HCT116 (cell line): ENCODE measurements at regions not wholly inside any gene's neighbourhood (a gene's known extent, or its start where the extent isn't known, plus 50 kb on each side); places are given as distances from the start of the nearest gene placed in this dataset.

Source experiments
- ATAC-seq: fragments of 200-7000 bp; cut with Tn5 transposase; 2 replicates; pipeline ENCODE4 v1.9.1; 2020; ENCODE audit warnings: mild to moderate bottlenecking, moderate library complexity
- BruUV-seq: library from RNA; stranded (reverse); fragments of 400-500 nt; replicated peaks from 2 replicates; lab custom pipeline; 2021; lab: Mats Ljungman, UMichigan
- CTCF ChIA-PET: fragments of 300-600 bp; sonication (Branson Sonifier 250); formaldehyde crosslinking; loops from one replicate; lab custom pipeline; 2021; ENCODE audit warnings: antibody characterized with exemption; lab: Charles Lee
- POLR2A ChIA-PET: fragments of 300-600, 350-600 bp; sonication (Branson Sonifier 250); formaldehyde crosslinking; loops from one replicate; lab custom pipeline; 2021; ENCODE audit warnings: antibody characterized with exemption; lab: Charles Lee
- RAD21 ChIA-PET, 2 experiments: fragments of 300-600 bp; sonication (Branson Sonifier 250); formaldehyde crosslinking; loops; one replicate each; lab custom pipeline; 2023; ENCODE audit warnings: low total read pairs in 2 of 2; ENCODE audit not compliant: uncharacterized antibody in 2 of 2, unreplicated experiment in 2 of 2, low non-redundant PET in 1 of 2; lab: Charles Lee
- DNase-seq: peaks from one replicate; pipeline ENCODE4 v3.0.0-alpha.2; 2010; ENCODE audit warnings: low read depth, low spot score
- H2AFZ ChIP-seq: fragments of 200-600 bp; shearing (Covaris generic), sonication (generic); 2 replicates; pipeline ENCODE4 v1.6.1; 2017; ENCODE audit warnings: low read depth, mixed run types, mixed read lengths, antibody characterized with exemption, low read length; ENCODE audit not compliant: poor library complexity, severe bottlenecking
- H3K27ac ChIP-seq: 2 replicates; pipeline ENCODE4 v1.5.1; 2012; ENCODE audit warnings: low read depth, low read length
- H3K27me3 ChIP-seq: fragments of 200-600 bp; sonication (generic); 2 replicates; pipeline ENCODE4 v1.6.1; 2016; ENCODE audit warnings: mixed run types, low read length, mixed read lengths; ENCODE audit not compliant: insufficient read depth
- H3K36me3 ChIP-seq, 2 experiments: fragments of 200-500 bp in 1 of 2; fragments of 200-600 bp in 1 of 2; sonication (Bioruptor generic) in 1 of 2; sonication (generic) in 1 of 2; 2 replicates each; pipeline versions ENCODE4 v1.5.1 to v1.6.1; 2014 to 2016; ENCODE audit warnings: low read length in 2 of 2, inconsistent platforms in 1 of 2, mixed read lengths in 1 of 2, mixed run types in 1 of 2; ENCODE audit not compliant: insufficient read depth in 2 of 2, control insufficient read depth in 1 of 2
- H3K4me1 ChIP-seq, 2 experiments: fragments of 200-600 bp in 1 of 2; sonication (generic) in 1 of 2; 2 replicates each; pipeline versions ENCODE4 v1.5.1 to v1.6.1; 2012 to 2017; ENCODE audit warnings: low read length in 2 of 2, inconsistent platforms in 1 of 2, mild to moderate bottlenecking in 1 of 2, mixed read lengths in 1 of 2, mixed run types in 1 of 2, moderate library complexity in 1 of 2; ENCODE audit not compliant: insufficient read depth in 2 of 2, control insufficient read depth in 1 of 2
- H3K4me2 ChIP-seq: fragments of 200-600 bp; sonication (generic); 2 replicates; pipeline ENCODE4 v1.6.1; 2017; ENCODE audit warnings: mixed run types, low read length, mixed read lengths
- H3K4me3 ChIP-seq, 2 experiments: fragments of 200-600 bp in 1 of 2; sonication (generic) in 1 of 2; replicated peaks in 1 of 2; 2 replicates each; pipeline ENCODE4 v1.5.1; 2011 to 2016; ENCODE audit warnings: low read length in 2 of 2, control low read depth in 1 of 2, low read depth in 1 of 2, mild to moderate bottlenecking in 1 of 2, mixed read lengths in 1 of 2, mixed run types in 1 of 2
- H3K79me2 ChIP-seq: fragments of 200-600 bp; sonication (generic); 2 replicates; pipeline ENCODE4 v1.6.1; 2017; ENCODE audit warnings: mild to moderate bottlenecking, mixed run types, low read length, moderate library complexity, mixed read lengths; ENCODE audit not compliant: insufficient read depth
- H3K9ac ChIP-seq: fragments of 200-600 bp; sonication (generic); 2 replicates; pipeline ENCODE4 v1.6.1; 2016; ENCODE audit warnings: low read length, mixed read lengths
- H3K9me2 ChIP-seq: fragments of 200-600 bp; sonication (generic), shearing (Covaris generic); 2 replicates; pipeline ENCODE4 v1.6.1; 2017; ENCODE audit warnings: mixed run types, mild to moderate bottlenecking, moderate library complexity; ENCODE audit not compliant: insufficient read depth
- H3K9me3 ChIP-seq, 2 experiments: fragments of 200-500 bp in 1 of 2; fragments of 200-600 bp in 1 of 2; sonication (Bioruptor generic) in 1 of 2; sonication (generic) in 1 of 2; 2 replicates each; pipeline ENCODE4 v1.6.1; 2014 to 2017; ENCODE audit warnings: low read length in 2 of 2, mixed read lengths in 2 of 2, inconsistent platforms in 1 of 2, low read depth in 1 of 2, mild to moderate bottlenecking in 1 of 2, mixed run types in 1 of 2, moderate library complexity in 1 of 2; ENCODE audit not compliant: control insufficient read depth in 1 of 2, insufficient read depth in 1 of 2
- H4K20me1 ChIP-seq: fragments of 200-600 bp; sonication (generic), shearing (Covaris generic); 2 replicates; pipeline ENCODE4 v1.6.1; 2017; ENCODE audit warnings: mixed run types, mild to moderate bottlenecking, moderate library complexity; ENCODE audit not compliant: insufficient read depth
- CBX3 ChIP-seq: IDR thresholded peaks from 2 replicates; pipeline ENCODE4 v1.6.1; 2012; ENCODE audit warnings: low read depth
- CEBPB ChIP-seq: IDR thresholded peaks from 2 replicates; pipeline ENCODE4 v1.6.1; 2012; ENCODE audit warnings: low read depth
- ELF1 ChIP-seq: IDR thresholded peaks from 2 replicates; pipeline ENCODE4 v1.6.1; 2012; ENCODE audit warnings: low read depth, borderline replicate concordance
- EZH2 ChIP-seq: fragments of 200-600 bp; sonication (generic); IDR thresholded peaks from 2 replicates; pipeline ENCODE4 v1.6.1; 2017; ENCODE audit warnings: antibody characterized with exemption, mixed run types
- FOSL1 ChIP-seq: IDR thresholded peaks from 2 replicates; pipeline ENCODE4 v1.6.1; 2012; ENCODE audit warnings: low read depth
- TCF7L2 ChIP-seq: IDR thresholded peaks from 2 replicates; pipeline ENCODE4 v1.7.0; 2011; ENCODE audit warnings: borderline replicate concordance, inconsistent platforms; ENCODE audit not compliant: insufficient read depth, insufficient read length; ENCODE audit errors: extremely low read depth
- YY1 ChIP-seq: IDR thresholded peaks from 2 replicates; pipeline ENCODE4 v1.6.1; 2011; ENCODE audit warnings: low read length, low read depth, moderate library complexity, mild to moderate bottlenecking; ENCODE audit not compliant: insufficient replicate concordance; ENCODE audit errors: extremely low read depth
- ZNF274 ChIP-seq: fragments of 200-500 bp; sonication (Bioruptor generic); IDR thresholded peaks from 2 replicates; pipeline ENCODE4 v1.6.1; 2014; ENCODE audit warnings: mild to moderate bottlenecking, low read depth, low read length, inconsistent platforms
- intact Hi-C: fragments of 100-400 bp; cut with micrococcal nuclease; formaldehyde crosslinking; loops from 2 replicates; pipeline ENCODE4 v1.10.0; 2022
- TF ChIP-seq, protein P1 (sequence below), 3 experiments: fragments of 200-600 bp in 1 of 3; sonication (generic) in 1 of 3; IDR thresholded peaks in 2 of 3; conservative IDR thresholded peaks in 1 of 3; 2 replicates each; pipeline ENCODE4 v1.5.1; 2012 to 2017; ENCODE audit warnings: low read depth in 2 of 3, low read length in 2 of 3, antibody characterized with exemption in 1 of 3, borderline replicate concordance in 1 of 3, control low read depth in 1 of 3, mild to moderate bottlenecking in 1 of 3, mixed read lengths in 1 of 3, mixed run types in 1 of 3, moderate library complexity in 1 of 3; ENCODE audit not compliant: insufficient read depth in 1 of 3

DNA sequence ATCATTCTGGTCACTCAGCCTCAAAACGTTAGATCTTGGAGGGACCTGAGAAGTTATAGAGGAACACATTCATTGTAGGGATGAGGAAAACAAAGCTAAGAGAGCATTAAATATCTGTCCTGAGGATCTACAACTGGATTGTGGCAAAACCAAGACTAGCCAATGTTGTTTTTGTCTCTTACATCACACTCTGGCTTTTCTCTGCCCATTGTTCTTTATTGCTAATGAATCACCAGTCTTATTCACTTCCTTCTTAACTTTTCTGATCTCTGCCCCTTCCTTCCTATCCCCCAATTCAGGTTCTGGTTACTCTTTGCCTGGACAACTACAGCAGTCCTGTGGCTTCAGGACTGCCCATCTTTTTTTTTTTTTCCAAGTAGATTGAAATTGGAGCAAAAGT, 57.0 kb upstream of the PREP start:
- Histone ChIP-seq H3K36me3 (no peaks in the 10 kb centered on the region), H3K27ac (no peak overlapping the region), H2AFZ (no peak overlapping the region), H3K27me3 (no peaks in the 10 kb centered on the region), H3K79me2 (no peaks in the 10 kb centered on the region), H3K9me3 (no peaks in the 10 kb centered on the region), H3K4me2 (no peak overlapping the region), H3K4me3 (no peak overlapping the region), H3K4me1 (peaks cover 0 to 5% of the 10 kb centered on the region in 2 experiments; a peak in 1 of 4 replicates), H4K20me1 (no peaks in the 10 kb centered on the region), H3K9ac (no peak overlapping the region), H3K9me2 (no peaks in the 10 kb centered on the region)
- BruUV-seq = no TSS peak
- intact Hi-C loops = no loop called here
- DNase-seq (no peak), ATAC-seq (no peak)
- ChIA-PET CTCF (no interaction called here), RAD21 (no interaction called here), POLR2A (no interaction called here)
- TF ChIP-seq CEBPB (0 out of 2 replicates have a peak, but pooled peaks have one; percentile 31), EZH2 (no peak)

GRCh38 chr6:105459049-105459448, 56.2 kb upstream of the PREP start:
- no peak overlapping the region for H3K9ac ChIP-seq
- H3K4me2 ChIP-seq = no peak overlapping the region
- no peaks in the 10 kb centered on the region for H3K27me3 ChIP-seq
- no peak for TF ChIP-seq ZNF274
- TF ChIP-seq YY1 = no peak
- TF ChIP-seq TCF7L2 = no peak
- TF ChIP-seq ELF1 = no peak
- TF ChIP-seq, protein P1, sequence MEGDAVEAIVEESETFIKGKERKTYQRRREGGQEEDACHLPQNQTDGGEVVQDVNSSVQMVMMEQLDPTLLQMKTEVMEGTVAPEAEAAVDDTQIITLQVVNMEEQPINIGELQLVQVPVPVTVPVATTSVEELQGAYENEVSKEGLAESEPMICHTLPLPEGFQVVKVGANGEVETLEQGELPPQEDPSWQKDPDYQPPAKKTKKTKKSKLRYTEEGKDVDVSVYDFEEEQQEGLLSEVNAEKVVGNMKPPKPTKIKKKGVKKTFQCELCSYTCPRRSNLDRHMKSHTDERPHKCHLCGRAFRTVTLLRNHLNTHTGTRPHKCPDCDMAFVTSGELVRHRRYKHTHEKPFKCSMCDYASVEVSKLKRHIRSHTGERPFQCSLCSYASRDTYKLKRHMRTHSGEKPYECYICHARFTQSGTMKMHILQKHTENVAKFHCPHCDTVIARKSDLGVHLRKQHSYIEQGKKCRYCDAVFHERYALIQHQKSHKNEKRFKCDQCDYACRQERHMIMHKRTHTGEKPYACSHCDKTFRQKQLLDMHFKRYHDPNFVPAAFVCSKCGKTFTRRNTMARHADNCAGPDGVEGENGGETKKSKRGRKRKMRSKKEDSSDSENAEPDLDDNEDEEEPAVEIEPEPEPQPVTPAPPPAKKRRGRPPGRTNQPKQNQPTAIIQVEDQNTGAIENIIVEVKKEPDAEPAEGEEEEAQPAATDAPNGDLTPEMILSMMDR (IDR thresholded peaks at IDR 0.05 in 2 of 3, conservative IDR thresholded peaks at IDR 0.05 in 1 of 3; ENCODE audit: borderline replicate concordance in 1 of 3, insufficient read depth in 1 of 3, low read depth in 2 of 3, low read length in 2 of 3) = no peak
- no peak for TF ChIP-seq CBX3
- no peak for TF ChIP-seq FOSL1
- no peak overlapping the region for H2AFZ ChIP-seq
- H3K9me2 ChIP-seq = no peaks in the 10 kb centered on the region
- peaks cover 0 to 5% of the 10 kb centered on the region in 2 experiments; a peak in 1 of 4 replicates for H3K4me1 ChIP-seq
- no peak overlapping the region for H3K4me3 ChIP-seq
- no peak for ATAC-seq
- DNase-seq = no peak
- RAD21 ChIA-PET = no interaction called here
- no peak overlapping the region for H3K27ac ChIP-seq
- intact Hi-C loops = no loop called here
- POLR2A ChIA-PET = no interaction called here
- H3K36me3 ChIP-seq = no peaks in the 10 kb centered on the region
- no peaks in the 10 kb centered on the region for H3K9me3 ChIP-seq
- H3K79me2 ChIP-seq = no peaks in the 10 kb centered on the region
- CTCF ChIA-PET = no interaction called here
- BruUV-seq = no TSS peak
- H4K20me1 ChIP-seq = no peaks in the 10 kb centered on the region
